Heart left ventricle (tissue), 16 donors: ENCODE measurements at regions not wholly inside any gene's neighbourhood (a gene's known extent, or its start where the extent isn't known, plus 50 kb on each side); places are given as distances from the start of the nearest gene placed in this dataset.
"Not testable (repeated sequence)": the region's sequence is repeated elsewhere in the genome, so short reads cannot be mapped to it uniquely, and the experiment has no call there.

ENCODE experiments used
- ATAC-seq, 4 donors: fragments of 200-7000 bp; cut with Tn5 transposase; one replicate each; pipeline ENCODE4 v1.9.1; 2020 to 2022; ENCODE audit warnings: moderate library complexity in 4 of 4, mild to moderate bottlenecking in 3 of 4, moderate number of reproducible peaks in 1 of 4
- DNase-seq, 5 donors: peaks; one replicate each; pipeline ENCODE4 v3.0.0-alpha.2; 2020
- H3K27ac ChIP-seq, 12 donors: fragments of 200-600 bp; sonication (generic) in 4 of 12; one replicate each; pipeline versions ENCODE4 v1.5.0 to v1.8.0; 2016 to 2022; ENCODE audit warnings: mild to moderate bottlenecking in 2 of 12
- H3K27me3 ChIP-seq, 9 donors: fragments of 200-600 bp; sonication (generic) in 2 of 9; one replicate each; pipeline versions ENCODE4 v1.5.1 to v1.8.0; 2016 to 2022; ENCODE audit warnings: mild to moderate bottlenecking in 3 of 9
- H3K36me3 ChIP-seq, 9 donors: fragments of 200-600 bp; sonication (generic) in 2 of 9; one replicate each; pipeline versions ENCODE4 v1.5.0 to v1.8.0; 2018 to 2022; ENCODE audit warnings: mild to moderate bottlenecking in 2 of 9
- H3K4me1 ChIP-seq, 12 donors: fragments of 200-600 bp; sonication (generic) in 4 of 12; one replicate each; pipeline versions ENCODE4 v1.5.0 to v1.8.0; 2016 to 2022; ENCODE audit warnings: mild to moderate bottlenecking in 3 of 12
- H3K4me3 ChIP-seq, 12 donors: fragments of 200-600 bp; sonication (generic) in 4 of 12; one replicate each; pipeline versions ENCODE4 v1.5.0 to v1.8.0; 2017 to 2022; ENCODE audit warnings: mild to moderate bottlenecking in 9 of 12, moderate library complexity in 4 of 12
- H3K9me3 ChIP-seq, 12 donors: fragments of 200-600 bp; sonication (generic) in 4 of 12; one replicate each; pipeline versions ENCODE4 v1.5.0 to v1.8.0; 2016 to 2022; ENCODE audit warnings: mild to moderate bottlenecking in 1 of 12
- POLR2A ChIP-seq, 2 donors: fragments of 450-650 bp; IDR thresholded peaks; one replicate each; pipeline ENCODE4 v1.6.1; 2017; ENCODE audit warnings: antibody characterized with exemption in 2 of 2, mild to moderate bottlenecking in 2 of 2, moderate library complexity in 2 of 2
- WGBS, 4 donors: extraction: QIAGEN DNeasy Blood & Tissue Kit in 2 of 4; methylation state at CpG; one replicate each; pipeline versions ENCODE4 v1.1.5 to v1.1.7; 2013 to 2018; 5-methylcytosine and 5-hydroxymethylcytosine counted together
- intact Hi-C, 10 donors: fragments of 100-400 bp; cut with DNase I; formaldehyde crosslinking; loops; one replicate each; pipeline versions ENCODE4 v1.11.1 to v1.14.2; 2022
- TF ChIP-seq, protein P1 (sequence below), 12 donors: fragments of 200-600 bp; sonication (generic) in 4 of 12; IDR thresholded peaks; one replicate each; pipeline versions ENCODE4 v1.5.0 to v1.8.0; 2018 to 2022; ENCODE audit warnings: antibody characterized with exemption in 12 of 12, mild to moderate bottlenecking in 5 of 12
- donor health status: ischemic (EF 13 %, LVEDD 7.1; RV severe dilation, severe dysfunction).
- donor health status: healthy with polysubstance abuse.
- donor health status: DM: no; HTN: yes; CAD: no.
- donor health status: DM: no; HTN: no; CAD: no.
- donor health status: ischemic (EF 25% LVEDD 6.9; RV normal size, moderate dysfunction).
- donor health status: ischemic (EF 25% LVEDD 5.7; RV mildly dilated, moderate dysfunction).
- donor health status: healthy.
- donor health status: DM: yes; HTN: yes; CAD: no.
- donor health status: ischemic (EF 35%, LVEDD 5.7; RV mildly dilated, moderate dysfunction).
- donor health status: nonischemic (EF 11% LVEDD 7.7; RV severe dilation, severe dysfunction).
- donor health status: DM: yes; HTN: yes; CAD: no.
- donor health status: PGD.
- donor health status: ischemic (EF 29% LVEDD 5.4; RV normal size, mild dysfunction).
- donor health status: nonischemic (EF 23%, LVEDD 6.1; RV moderate dilation, normal function).

DNA sequence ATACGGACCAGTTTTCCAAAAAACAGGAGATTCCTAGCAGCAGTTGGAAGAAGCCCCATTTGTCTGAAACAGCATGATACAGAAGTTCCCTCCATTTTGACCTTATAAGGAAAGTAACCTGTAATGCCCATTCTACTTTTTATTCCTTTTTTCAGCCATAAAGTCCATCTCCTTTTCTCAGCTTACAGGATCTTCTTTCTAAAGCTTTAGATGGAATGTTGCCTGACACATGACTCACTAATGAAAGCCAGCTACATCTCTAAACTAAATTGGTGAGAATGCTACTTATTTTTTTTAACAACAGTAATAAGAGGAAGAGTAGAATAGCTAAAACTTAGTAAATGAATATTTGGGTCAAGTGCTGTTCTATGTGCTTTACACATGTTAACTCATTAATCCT lies 234.1 kb downstream of the CDH26 start:
- TF ChIP-seq POLR2A (IDR thresholded peaks at IDR 0.05) = no peak
- TF ChIP-seq, protein P1, sequence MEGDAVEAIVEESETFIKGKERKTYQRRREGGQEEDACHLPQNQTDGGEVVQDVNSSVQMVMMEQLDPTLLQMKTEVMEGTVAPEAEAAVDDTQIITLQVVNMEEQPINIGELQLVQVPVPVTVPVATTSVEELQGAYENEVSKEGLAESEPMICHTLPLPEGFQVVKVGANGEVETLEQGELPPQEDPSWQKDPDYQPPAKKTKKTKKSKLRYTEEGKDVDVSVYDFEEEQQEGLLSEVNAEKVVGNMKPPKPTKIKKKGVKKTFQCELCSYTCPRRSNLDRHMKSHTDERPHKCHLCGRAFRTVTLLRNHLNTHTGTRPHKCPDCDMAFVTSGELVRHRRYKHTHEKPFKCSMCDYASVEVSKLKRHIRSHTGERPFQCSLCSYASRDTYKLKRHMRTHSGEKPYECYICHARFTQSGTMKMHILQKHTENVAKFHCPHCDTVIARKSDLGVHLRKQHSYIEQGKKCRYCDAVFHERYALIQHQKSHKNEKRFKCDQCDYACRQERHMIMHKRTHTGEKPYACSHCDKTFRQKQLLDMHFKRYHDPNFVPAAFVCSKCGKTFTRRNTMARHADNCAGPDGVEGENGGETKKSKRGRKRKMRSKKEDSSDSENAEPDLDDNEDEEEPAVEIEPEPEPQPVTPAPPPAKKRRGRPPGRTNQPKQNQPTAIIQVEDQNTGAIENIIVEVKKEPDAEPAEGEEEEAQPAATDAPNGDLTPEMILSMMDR (IDR thresholded peaks at IDR 0.05) = no peak
- Histone ChIP-seq H3K36me3 (no peaks in the 10 kb centered on the region), H3K4me1 (no peaks in the 10 kb centered on the region), H3K27ac (no peak overlapping the region), H3K9me3 (peaks cover 0 to 12% (median 0%) of the 10 kb centered on the region in 12 donors), H3K27me3 (peaks cover 0 to 5% (median 0%) of the 10 kb centered on the region in 9 donors), H3K4me3 (no peak overlapping the region)
- ATAC-seq (no peak), DNase-seq (no peak)
- intact Hi-C loops = no loop called here
- 42 to 78% (median 69%) methylated on average over 1 of the region's 1 CpG for WGBS, 4 donors

DNA sequence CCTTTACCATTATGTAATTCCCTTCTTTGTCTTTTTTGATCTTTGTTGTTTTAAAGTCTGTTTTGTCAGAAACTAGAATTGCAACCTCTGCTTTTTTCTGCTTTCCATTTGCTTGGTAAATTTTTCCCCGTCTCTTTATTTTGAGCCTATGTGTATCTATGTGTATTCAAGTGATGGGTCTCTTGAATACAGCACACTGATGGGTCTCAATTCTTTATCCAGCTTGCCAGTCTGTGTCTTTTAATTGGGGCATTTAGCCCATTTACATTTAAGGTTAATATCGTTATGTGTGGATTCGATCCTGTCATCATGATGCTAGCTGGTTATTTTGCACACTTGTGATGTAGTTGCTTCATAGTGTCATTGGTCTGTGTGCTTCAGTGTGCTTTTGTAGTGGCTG lies 240.9 kb downstream of the CDH26 start:
- WGBS, 4 donors = 84 to 93% (median 90%) methylated on average over 3 of the region's 3 CpGs
- H3K27me3 ChIP-seq, ATAC-seq, H3K27ac ChIP-seq, H3K36me3 ChIP-seq, H3K4me3 ChIP-seq, DNase-seq, H3K4me1 ChIP-seq, intact Hi-C loops: not testable (repeated sequence)
- H3K9me3 ChIP-seq = peaks cover 0 to 26% (median 0%) of the 10 kb centered on the region in 12 donors

DNA sequence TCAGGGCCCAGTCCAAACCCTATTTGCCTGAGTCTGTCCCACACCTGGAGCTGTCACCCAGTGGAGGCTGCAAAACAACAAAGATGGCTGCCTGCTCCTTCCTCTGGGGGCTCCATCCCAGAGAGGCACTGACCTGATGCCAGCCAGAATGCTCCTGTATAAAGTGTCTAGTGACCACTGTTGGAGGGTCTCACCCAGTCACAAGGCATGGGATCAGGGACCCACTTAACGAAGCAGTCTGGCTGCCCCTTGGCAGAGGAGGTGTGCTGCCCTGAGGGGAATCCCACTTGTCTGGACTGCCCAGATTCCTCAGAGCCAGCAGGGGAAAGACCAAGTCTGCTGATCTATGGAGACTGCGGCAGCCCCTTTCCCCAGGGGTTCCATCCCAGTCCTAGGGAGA lies 241.6 kb downstream of the CDH26 start:
- H3K27ac ChIP-seq = no peak overlapping the region
- no peaks in the 10 kb centered on the region for H3K27me3 ChIP-seq
- H3K4me1 ChIP-seq = peaks cover 0 to 8% (median 0%) of the 10 kb centered on the region in 12 donors
- no peak for ATAC-seq
- peaks cover 0 to 26% (median 0%) of the 10 kb centered on the region in 12 donors for H3K9me3 ChIP-seq
- DNase-seq = no peak
- intact Hi-C loops = loop anchor here in 3 of 10 donors (10.0 kb wide), 2 partner anchors 145 to 925 kb away; no protein-coding TSS in a partner anchor
- no peaks in the 10 kb centered on the region for H3K36me3 ChIP-seq
- WGBS, 4 donors = 80 to 91% (median 86%) methylated on average over 2 of the region's 2 CpGs
- H3K4me3 ChIP-seq = no peak overlapping the region
- TF ChIP-seq, protein P1 (IDR thresholded peaks at IDR 0.05) = no peak
- TF ChIP-seq POLR2A (IDR thresholded peaks at IDR 0.05) = no peak

DNA sequence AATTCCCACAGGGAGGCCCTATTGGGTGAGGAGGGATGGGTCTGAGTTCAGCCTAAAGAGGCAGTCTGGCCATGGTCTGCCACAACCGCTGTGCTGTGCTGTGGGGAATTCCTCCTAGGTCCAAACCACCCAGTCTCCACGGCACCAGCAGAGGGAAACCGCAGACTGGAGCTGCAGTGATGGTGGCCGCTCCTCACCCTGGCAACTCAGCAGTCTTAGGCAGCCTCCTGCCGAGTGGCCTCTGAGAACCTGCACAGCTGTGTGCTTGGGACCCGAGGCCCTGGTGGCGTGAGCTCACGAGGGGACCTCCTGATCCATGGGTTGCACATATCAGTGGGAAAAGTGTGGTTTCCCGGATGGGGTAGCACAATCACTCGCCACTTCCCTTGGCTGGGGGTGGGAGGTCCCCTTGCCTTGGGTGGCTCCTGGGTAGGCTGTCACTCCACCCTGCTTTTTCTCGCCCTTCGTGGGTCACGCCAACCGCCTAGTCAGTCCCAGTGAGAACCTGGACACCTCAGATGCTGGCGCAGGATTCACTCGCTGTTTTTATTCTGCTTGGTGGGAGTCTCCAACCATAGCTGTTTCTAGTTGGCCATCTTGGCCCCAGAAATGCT lies 242.2 kb downstream of the CDH26 start:
- Histone ChIP-seq H3K9me3 (peaks cover 0 to 26% (median 0%) of the 10 kb centered on the region in 12 donors), H3K4me1 (peaks cover 0 to 8% (median 0%) of the 10 kb centered on the region in 12 donors), H3K36me3 (no peaks in the 10 kb centered on the region), H3K4me3 (no peak overlapping the region), H3K27ac (no peak overlapping the region), H3K27me3 (no peaks in the 10 kb centered on the region)
- intact Hi-C loops = loop anchor here in 3 of 10 donors (10.0 kb wide), 2 partner anchors 146 to 924 kb away; no protein-coding TSS in a partner anchor
- WGBS, 4 donors = 83 to 95% (median 89%) methylated on average over 15 to 16 of the region's 16 CpGs
- TF ChIP-seq, protein P1 (IDR thresholded peaks at IDR 0.05) = no peak
- no peak for TF ChIP-seq POLR2A (IDR thresholded peaks at IDR 0.05)
- DNase-seq (no peak), ATAC-seq (no peak)
